Gastroesophageal sphincter (tissue), 3 donors: ENCODE measurements at regions not wholly inside any gene's neighbourhood (a gene's known extent, or its start where the extent isn't known, plus 50 kb on each side); places are given as distances from the start of the nearest gene placed in this dataset.

Experiments used
- CTCF ChIP-seq, 4 experiments: fragments of 200-600 bp in 2 of 4; fragments of 450-650 bp in 2 of 4; sonication (generic) in 1 of 4; IDR thresholded peaks; one replicate each; pipeline ENCODE4 v1.5.1; 2017 to 2019; ENCODE audit warnings: antibody characterized with exemption in 4 of 4, mild to moderate bottlenecking in 2 of 4, moderate library complexity in 2 of 4
- POLR2AphosphoS5 ChIP-seq: sonication (generic); formaldehyde crosslinking; IDR thresholded peaks from one replicate; pipeline ENCODE4 v1.6.1; 2017; ENCODE audit warnings: antibody characterized with exemption

GRCh38 chr12:39081910-39082309, 176.5 kb upstream of the CPNE8 start:
- TF ChIP-seq POLR2AphosphoS5, result no peak
- TF ChIP-seq CTCF (IDR thresholded peaks at IDR 0.05), result no peak
